Esophagus squamous epithelium (tissue), 5 donors: ENCODE measurements at regions not wholly inside any gene's neighbourhood (a gene's known extent, or its start where the extent isn't known, plus 50 kb on each side); places are given as distances from the start of the nearest gene placed in this dataset.

Experiments
- DNase-seq: peaks from one replicate; lab custom pipeline; 2025; lab: John Stamatoyannopoulos, UW
- H3K27ac ChIP-seq, 4 donors: fragments of 200-600 bp; sonication (generic); one replicate each; pipeline ENCODE4 v1.5.1; 2016 to 2019; ENCODE audit warnings: mild to moderate bottlenecking in 1 of 4
- H3K27me3 ChIP-seq, 4 donors: fragments of 200-600 bp; sonication (generic); 1 replicate in 3 of 4; 2 replicates in 1 of 4; pipeline versions ENCODE4 v1.5.1 to v1.6.0; 2017 to 2021; ENCODE audit warnings: antibody characterized with exemption in 1 of 4
- H3K36me3 ChIP-seq, 3 donors: fragments of 200-600 bp; sonication (generic); one replicate each; pipeline ENCODE4 v1.5.1; 2016 to 2019
- H3K4me1 ChIP-seq, 3 donors: fragments of 200-600 bp; sonication (generic); one replicate each; pipeline ENCODE4 v1.5.1; 2017 to 2019
- H3K4me3 ChIP-seq, 4 donors: fragments of 200-600 bp; sonication (generic); 1 replicate in 3 of 4; 2 replicates in 1 of 4; pipeline ENCODE4 v1.5.1; 2016 to 2019; ENCODE audit warnings: mild to moderate bottlenecking in 2 of 4, moderate library complexity in 1 of 4
- H3K9me3 ChIP-seq, 3 donors: fragments of 200-600 bp; sonication (generic); one replicate each; pipeline ENCODE4 v1.5.1; 2016 to 2019
- POLR2A ChIP-seq, 4 donors: fragments of 450-650 bp; IDR thresholded peaks; one replicate each; pipeline ENCODE4 v1.6.1; 2017; ENCODE audit warnings: antibody characterized with exemption in 4 of 4, mild to moderate bottlenecking in 4 of 4, moderate library complexity in 3 of 4
- WGBS, 2 donors: methylation state at CpG; one replicate each; pipeline ENCODE4 v1.1.5; 2018; 5-methylcytosine and 5-hydroxymethylcytosine counted together
- intact Hi-C: fragments of 100-400 bp; cut with DNase I; formaldehyde crosslinking; loops from one replicate; pipeline ENCODE4 v1.15.0; 2022
- TF ChIP-seq, protein P1 (sequence below), 6 experiments: fragments of 450-650 bp in 4 of 6; fragments of 200-600 bp in 2 of 6; sonication (generic) in 2 of 6; IDR thresholded peaks; one replicate each; pipeline ENCODE4 v1.5.1; 2016 to 2019; ENCODE audit warnings: antibody characterized with exemption in 6 of 6, mild to moderate bottlenecking in 4 of 6, moderate library complexity in 4 of 6
- donor health status: DM: yes; HTN: yes; CAD: no.

DNA sequence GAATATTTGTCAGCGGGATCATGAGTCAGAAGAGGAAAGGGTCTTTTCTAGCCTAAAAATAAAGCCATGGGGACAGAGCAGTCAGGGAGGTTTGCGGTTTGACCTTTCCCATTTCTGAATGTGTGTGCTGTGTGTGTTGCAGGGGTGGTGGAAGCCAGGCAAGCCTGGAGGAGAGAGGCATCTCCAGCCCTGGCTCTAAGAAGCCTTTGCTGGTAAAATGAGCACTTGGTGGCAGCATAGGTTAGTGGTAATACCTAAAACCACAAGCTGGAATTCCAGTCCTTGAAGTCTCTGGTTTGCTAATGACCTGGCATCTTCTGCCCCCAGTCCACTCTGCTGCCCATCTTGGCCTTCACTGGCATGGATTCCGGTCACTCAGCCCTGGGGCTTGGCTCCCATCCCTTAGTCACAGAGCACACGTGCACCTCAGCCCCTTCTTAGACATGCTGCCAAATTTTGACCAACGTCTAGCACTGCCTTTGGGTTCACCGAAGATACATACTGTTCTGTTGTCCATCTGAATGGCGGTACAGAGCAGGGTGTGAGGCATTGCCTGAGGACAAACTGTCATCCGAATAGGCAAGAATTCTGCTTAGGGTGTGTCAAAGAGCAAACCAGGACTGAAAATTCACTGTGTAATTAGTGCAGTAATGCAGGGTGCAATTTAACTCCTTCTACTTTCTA is 52.7 kb downstream of the KCNA5 start:
- Histone ChIP-seq H3K9me3 (no peaks in the 10 kb centered on the region), H3K27me3 (peaks cover 0 to 52% (median 0%) of the 10 kb centered on the region in 4 donors), H3K36me3 (no peaks in the 10 kb centered on the region), H3K27ac (no peak overlapping the region), H3K4me3 (no peak overlapping the region), H3K4me1 (peaks cover 0 to 7% (median 0%) of the 10 kb centered on the region in 3 donors)
- intact Hi-C loops, result no loop called here
- 42 to 43% methylated on average over 5 to 8 of the region's 8 CpGs for WGBS, 2 donors
- DNase-seq, result no peak
- no peak for TF ChIP-seq POLR2A (IDR thresholded peaks at IDR 0.05)
- TF ChIP-seq, protein P1, sequence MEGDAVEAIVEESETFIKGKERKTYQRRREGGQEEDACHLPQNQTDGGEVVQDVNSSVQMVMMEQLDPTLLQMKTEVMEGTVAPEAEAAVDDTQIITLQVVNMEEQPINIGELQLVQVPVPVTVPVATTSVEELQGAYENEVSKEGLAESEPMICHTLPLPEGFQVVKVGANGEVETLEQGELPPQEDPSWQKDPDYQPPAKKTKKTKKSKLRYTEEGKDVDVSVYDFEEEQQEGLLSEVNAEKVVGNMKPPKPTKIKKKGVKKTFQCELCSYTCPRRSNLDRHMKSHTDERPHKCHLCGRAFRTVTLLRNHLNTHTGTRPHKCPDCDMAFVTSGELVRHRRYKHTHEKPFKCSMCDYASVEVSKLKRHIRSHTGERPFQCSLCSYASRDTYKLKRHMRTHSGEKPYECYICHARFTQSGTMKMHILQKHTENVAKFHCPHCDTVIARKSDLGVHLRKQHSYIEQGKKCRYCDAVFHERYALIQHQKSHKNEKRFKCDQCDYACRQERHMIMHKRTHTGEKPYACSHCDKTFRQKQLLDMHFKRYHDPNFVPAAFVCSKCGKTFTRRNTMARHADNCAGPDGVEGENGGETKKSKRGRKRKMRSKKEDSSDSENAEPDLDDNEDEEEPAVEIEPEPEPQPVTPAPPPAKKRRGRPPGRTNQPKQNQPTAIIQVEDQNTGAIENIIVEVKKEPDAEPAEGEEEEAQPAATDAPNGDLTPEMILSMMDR (IDR thresholded peaks at IDR 0.05), result peak in 4 of 6 experiments; percentile 13 to 26 (median 19)

DNA sequence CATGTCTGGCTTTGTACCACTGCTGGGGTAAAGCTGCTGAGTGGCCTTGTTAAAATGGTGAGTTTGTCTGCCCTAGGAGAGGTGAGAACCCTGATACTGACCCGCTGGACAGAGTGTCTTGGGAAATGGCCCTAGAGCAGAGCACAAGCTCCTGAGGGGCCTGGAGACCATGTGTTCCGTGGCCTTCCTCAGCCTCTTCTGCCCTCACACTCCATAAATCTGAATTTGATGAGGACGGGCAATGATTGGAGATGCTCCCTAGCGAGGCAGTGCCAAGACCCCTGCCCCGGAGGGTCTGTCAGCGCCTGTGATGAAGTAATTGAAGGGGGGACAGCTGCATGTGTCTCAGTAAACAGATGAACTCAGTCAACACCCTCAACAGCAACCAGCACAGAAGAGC is 54.1 kb downstream of the KCNA5 start:
- Histone ChIP-seq H3K9me3 (no peaks in the 10 kb centered on the region), H3K27ac (no peak overlapping the region), H3K4me1 (peaks cover 0 to 7% (median 0%) of the 10 kb centered on the region in 3 donors), H3K27me3 (peaks cover 0 to 52% (median 0%) of the 10 kb centered on the region in 4 donors), H3K4me3 (no peak overlapping the region), H3K36me3 (no peaks in the 10 kb centered on the region)
- intact Hi-C loops, result no loop called here
- 70 to 88% methylated on average over 4 to 5 of the region's 6 CpGs for WGBS, 2 donors
- TF ChIP-seq POLR2A (IDR thresholded peaks at IDR 0.05), result no peak
- TF ChIP-seq, protein P1 (IDR thresholded peaks at IDR 0.05), result no peak
- DNase-seq, result no peak

DNA sequence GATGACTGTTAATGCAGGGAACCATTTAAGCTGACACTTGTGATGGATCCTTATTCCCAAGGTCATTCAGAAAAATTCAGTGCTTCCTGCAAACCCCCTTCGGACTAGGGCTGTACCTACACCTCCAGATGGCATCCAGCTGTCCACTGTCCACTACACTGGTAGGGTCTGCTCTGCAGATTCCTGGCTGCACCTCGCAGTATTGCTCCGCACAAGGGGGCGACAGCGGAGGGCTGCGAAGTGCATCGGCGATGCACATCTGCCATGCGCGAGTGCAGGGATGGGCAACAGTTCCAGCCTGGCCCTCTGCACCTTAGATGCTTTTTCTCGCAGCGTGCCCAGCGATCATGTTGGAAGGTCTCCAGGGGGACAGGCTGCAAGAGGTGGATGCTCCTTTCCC is 55.5 kb downstream of the KCNA5 start:
- Histone ChIP-seq H3K36me3 (no peaks in the 10 kb centered on the region), H3K4me3 (no peak overlapping the region), H3K9me3 (no peaks in the 10 kb centered on the region), H3K4me1 (peaks cover 0 to 11% (median 0%) of the 10 kb centered on the region in 3 donors), H3K27ac (no peak overlapping the region), H3K27me3 (peaks cover 0 to 46% (median 0%) of the 10 kb centered on the region in 4 donors)
- TF ChIP-seq, protein P1 (IDR thresholded peaks at IDR 0.05), result no peak
- TF ChIP-seq POLR2A (IDR thresholded peaks at IDR 0.05), result no peak
- 93 to 95% methylated on average over 9 to 12 of the region's 13 CpGs for WGBS, 2 donors
- intact Hi-C loops, result no loop called here
- DNase-seq, result no peak

DNA sequence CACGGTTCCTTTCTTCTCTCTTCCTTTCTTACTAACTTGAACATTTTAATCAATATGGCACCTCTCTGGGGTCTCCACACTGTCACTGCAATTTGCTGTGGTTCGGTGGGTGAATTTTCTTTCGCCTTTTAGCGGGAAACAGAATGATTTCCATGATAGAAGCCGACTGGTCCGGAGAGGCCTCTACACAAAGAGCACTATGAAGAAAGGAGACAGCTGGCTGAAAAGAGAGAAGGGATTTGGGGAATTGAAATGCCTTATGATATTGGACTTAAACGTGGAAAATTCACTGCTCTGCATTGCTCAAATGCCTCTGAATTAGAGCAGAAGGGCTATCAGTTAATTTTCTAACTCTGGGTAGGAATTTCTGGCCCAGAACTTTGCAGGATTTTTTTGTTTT is 55.9 kb downstream of the KCNA5 start:
- H3K27ac ChIP-seq, result no peak overlapping the region
- WGBS, 2 donors, result 74 to 75% methylated on average over 7 of the region's 7 CpGs
- peaks cover 0 to 42% (median 0%) of the 10 kb centered on the region in 4 donors for H3K27me3 ChIP-seq
- TF ChIP-seq, protein P1 (IDR thresholded peaks at IDR 0.05), result no peak
- no peak for TF ChIP-seq POLR2A (IDR thresholded peaks at IDR 0.05)
- no peak overlapping the region for H3K4me3 ChIP-seq
- H3K36me3 ChIP-seq, result no peaks in the 10 kb centered on the region
- H3K9me3 ChIP-seq, result no peaks in the 10 kb centered on the region
- DNase-seq, result no peak
- H3K4me1 ChIP-seq, result peaks cover 0 to 16% (median 0%) of the 10 kb centered on the region in 3 donors
- intact Hi-C loops, result no loop called here

DNA sequence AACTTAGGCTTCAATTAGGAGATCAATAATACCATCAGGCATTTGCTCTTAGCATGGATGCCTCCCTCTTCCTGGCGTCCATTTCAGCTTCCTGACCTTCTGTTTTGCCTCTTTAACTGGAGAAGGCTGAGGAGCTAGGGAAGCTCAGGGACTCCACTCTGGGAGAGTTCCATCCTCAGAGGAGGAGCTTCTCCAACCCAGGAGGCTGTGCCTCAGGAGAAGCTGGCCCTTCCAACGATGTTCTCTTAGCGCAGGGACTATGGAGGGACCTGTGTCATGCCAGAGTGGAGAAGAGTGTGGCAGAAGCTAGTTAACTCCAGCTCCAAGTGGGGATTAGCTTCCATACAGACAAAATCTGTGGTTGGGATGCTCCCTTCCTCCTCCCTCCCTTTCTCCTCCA is 58.0 kb downstream of the KCNA5 start:
- WGBS, 2 donors, result 83 to 93% methylated on average over 1 to 3 of the region's 3 CpGs
- no peaks in the 10 kb centered on the region for H3K36me3 ChIP-seq
- H3K9me3 ChIP-seq, result no peaks in the 10 kb centered on the region
- H3K27ac ChIP-seq, result no peak overlapping the region
- H3K4me1 ChIP-seq, result peaks cover 0 to 11% (median 0%) of the 10 kb centered on the region in 3 donors
- TF ChIP-seq, protein P1 (IDR thresholded peaks at IDR 0.05), result no peak
- no peak for TF ChIP-seq POLR2A (IDR thresholded peaks at IDR 0.05)
- H3K27me3 ChIP-seq, result peaks cover 0 to 21% (median 0%) of the 10 kb centered on the region in 4 donors
- no peak for DNase-seq
- H3K4me3 ChIP-seq, result no peak overlapping the region
- intact Hi-C loops, result no loop called here
